H7 (cell line): ENCODE measurements at regions not wholly inside any gene's neighbourhood (a gene's known extent, or its start where the extent isn't known, plus 50 kb on each side); places are given as distances from the start of the nearest gene placed in this dataset.
A peak's percentile ranks its signal among the peaks of the same experiment; 100 is the strongest.

ENCODE experiments used
- DNase-seq: peaks from one replicate; pipeline ENCODE4 v3.0.0; 2012
- H3K27me3 ChIP-seq: 2 replicates; pipeline ENCODE4 v1.6.0; 2011; ENCODE audit warnings: mild to moderate bottlenecking, low read length; ENCODE audit not compliant: control insufficient read depth, insufficient read depth
- H3K36me3 ChIP-seq: replicated peaks from 2 replicates; pipeline ENCODE4 v1.5.1; 2011; ENCODE audit warnings: low read length; ENCODE audit not compliant: control insufficient read depth, insufficient read depth
- H3K4me3 ChIP-seq: 2 replicates; pipeline ENCODE4 v1.5.1; 2011; ENCODE audit warnings: low read depth, mild to moderate bottlenecking, control low read depth, low read length, moderate library complexity; ENCODE audit not compliant: insufficient read depth

DNA sequence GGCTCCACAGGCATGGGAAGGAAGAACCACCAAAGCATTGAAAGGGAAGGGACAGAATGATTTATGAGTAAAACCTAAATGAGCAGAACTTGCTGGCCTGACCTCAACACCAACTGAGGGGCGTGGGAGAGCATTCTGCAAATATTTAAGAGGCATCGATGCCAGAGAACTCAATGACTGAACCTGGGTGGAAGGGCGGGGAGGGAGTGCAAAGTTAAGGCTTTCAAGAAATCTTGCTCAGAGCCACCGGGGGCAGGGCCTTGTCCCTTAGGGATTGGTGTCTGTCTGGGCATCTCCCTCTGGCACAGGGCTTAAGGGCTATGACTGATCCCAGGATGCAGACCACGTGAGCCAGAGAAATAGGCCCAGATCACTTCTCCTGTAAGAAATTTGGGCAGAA, 137.1 kb downstream of the ADAMTS15 start:
- Histone ChIP-seq H3K4me3 (no peak overlapping the region), H3K36me3 (no peaks in the 10 kb centered on the region), H3K27me3 (no peaks in the 10 kb centered on the region)
- DNase-seq, result no peak

DNA sequence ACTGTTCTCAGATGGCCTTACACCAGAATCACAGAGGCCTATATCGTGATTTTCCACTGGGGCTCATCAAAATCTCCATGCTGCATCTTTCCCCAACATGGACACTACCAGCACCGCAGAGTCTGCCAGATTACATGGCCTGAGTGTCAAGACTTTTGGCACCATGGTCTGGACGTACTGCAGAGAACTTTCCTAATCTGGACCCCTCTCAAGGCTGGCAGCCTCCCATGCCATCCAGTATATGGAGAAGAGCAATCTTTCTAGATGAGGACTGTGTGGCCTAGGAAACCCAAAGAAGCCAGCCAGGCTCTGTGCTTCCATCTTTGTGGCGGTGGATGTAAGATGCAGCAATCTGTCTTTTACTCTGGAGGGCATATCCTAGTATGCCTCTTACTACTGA, 139.2 kb downstream of the ADAMTS15 start:
- DNase-seq, result no peak
- Histone ChIP-seq H3K4me3 (no peak overlapping the region), H3K36me3 (no peaks in the 10 kb centered on the region), H3K27me3 (no peaks in the 10 kb centered on the region)

DNA sequence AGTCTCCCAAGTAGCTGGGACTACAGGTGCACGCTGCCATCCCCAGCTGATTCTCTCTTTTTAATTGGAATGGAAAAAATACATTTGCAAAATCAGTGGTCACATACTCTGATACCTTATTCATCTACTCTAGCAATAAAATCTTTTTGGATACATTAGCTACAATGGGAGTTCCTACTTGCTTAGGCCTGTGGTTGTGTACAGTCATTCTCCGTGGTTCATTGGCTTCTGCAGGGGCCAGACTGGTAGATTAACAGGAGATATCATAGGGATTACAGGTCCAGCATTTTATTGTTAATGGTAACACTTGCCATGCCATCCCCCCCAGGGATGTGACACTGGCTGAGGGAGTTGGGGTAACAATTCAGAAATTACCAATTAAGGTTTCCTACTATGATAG, 140.0 kb downstream of the ADAMTS15 start:
- Histone ChIP-seq H3K36me3 (no peaks in the 10 kb centered on the region), H3K27me3 (no peaks in the 10 kb centered on the region), H3K4me3 (no peak overlapping the region)
- DNase-seq, result no peak

DNA sequence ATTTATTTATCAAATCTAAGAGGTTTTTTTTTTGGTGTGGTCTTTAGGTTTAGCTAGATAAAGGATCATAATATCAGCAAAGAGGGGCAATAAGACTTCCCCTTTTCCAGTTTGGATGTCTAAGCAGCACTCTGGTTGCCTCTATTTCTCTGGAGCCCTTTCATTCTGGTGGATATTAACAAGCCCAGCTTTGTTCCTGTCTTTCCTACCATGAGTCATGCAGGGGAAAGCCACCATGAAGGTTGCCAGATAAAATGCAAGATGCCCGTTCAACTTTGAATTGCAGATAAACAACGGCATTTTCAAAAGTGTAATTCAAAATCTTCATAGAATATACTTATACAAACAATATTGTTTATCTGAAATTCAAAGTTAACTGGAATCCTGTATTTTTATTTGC, 143.6 kb downstream of the ADAMTS15 start:
- H3K36me3 ChIP-seq, result no peaks in the 10 kb centered on the region
- H3K27me3 ChIP-seq, result no peaks in the 10 kb centered on the region
- no peak overlapping the region for H3K4me3 ChIP-seq
- DNase-seq, result no peak

DNA sequence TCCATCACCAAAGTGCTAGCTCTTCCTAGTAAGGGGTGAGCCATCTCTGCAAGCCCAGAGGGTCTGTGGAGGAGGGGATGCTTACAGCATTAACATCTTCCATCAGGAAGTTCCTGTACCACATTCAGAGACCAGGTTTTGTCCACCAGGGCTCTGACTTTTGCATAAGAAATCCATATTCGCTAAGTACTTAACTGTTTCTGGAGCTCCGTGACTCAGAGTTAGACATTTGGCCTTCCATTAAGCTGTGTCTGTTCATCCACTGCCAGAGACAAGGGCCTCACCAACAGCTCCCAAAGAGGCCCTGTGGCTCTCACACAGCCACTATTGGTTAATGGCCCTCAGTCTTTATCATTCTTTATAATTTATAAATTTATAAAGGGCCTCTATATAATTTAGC, 144.6 kb downstream of the ADAMTS15 start:
- H3K27me3 ChIP-seq, result no peaks in the 10 kb centered on the region
- no peak for DNase-seq
- H3K4me3 ChIP-seq, result no peak overlapping the region
- H3K36me3 ChIP-seq, result no peaks in the 10 kb centered on the region

DNA sequence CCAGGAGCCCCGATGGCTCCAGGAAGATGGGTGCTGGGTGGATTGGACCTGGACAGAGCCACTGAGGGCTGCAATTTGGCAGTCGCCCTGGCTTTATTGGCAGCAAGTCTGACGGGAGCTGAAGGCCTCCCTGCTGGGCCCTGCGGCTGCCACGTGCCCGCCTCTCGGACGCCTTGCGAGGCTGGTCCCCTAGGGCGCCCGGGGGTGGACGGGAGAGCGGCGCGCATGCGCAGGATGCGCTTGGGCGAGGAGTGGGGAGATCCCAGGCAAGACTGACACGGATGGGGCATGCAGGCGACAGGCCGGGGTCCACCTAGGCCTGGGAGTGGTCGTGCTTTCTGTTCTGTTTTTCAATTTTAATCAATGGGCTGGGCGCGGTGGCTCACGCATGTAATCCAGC, 150.0 kb downstream of the ADAMTS15 start:
- DNase-seq, result no peak
- Histone ChIP-seq H3K27me3 (no peaks in the 10 kb centered on the region), H3K36me3 (no peaks in the 10 kb centered on the region), H3K4me3 (no peak overlapping the region)

DNA sequence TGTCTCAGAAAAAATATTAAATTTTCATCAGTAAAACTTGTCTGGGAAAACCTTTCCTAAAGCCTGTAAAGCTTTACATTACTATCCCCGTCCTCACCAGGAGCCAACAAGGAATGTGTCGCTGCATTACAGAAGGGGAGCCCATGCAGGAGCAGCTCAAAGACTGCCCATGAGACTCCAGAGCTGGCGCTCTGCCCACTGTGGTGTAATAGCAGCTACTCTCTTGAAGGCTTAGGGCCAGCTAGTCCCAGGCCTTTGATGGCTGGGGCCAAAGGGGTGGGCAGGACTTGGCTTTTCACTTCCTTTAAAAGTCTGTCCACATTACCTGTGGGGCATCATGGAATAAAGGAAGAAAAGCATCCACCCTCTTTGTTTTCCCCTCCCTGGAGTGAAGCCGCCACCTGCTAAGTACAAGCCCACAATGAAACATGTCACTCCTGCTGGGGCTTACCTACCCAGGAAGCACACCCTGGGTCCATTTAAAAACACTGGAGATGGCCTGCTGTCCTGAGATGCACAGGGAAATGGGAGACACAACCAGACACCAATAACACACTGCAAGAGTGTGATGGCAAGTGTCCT, 150.7 kb downstream of the ADAMTS15 start:
- Histone ChIP-seq H3K27me3 (no peaks in the 10 kb centered on the region), H3K4me3 (no peak overlapping the region), H3K36me3 (no peaks in the 10 kb centered on the region)
- DNase-seq, result peak; percentile 62

DNA sequence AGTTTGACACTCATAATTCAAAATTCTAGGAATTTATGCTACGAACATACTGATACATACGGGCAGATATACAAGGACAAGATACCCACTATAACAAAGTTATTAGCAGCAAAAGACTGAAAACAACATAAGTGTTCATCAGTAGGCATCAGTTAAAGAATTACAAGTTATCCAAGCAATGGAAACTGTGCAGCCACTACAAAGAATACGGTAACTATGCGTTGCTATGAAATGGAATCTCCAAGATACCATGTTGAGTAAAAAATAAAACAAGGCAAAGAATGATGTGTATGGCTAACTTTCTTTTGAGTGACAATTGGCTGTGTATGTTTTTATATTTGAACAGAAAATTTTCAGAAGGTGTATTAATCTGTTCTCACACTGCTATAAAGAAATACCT, 151.7 kb downstream of the ADAMTS15 start:
- no peak for DNase-seq
- H3K27me3 ChIP-seq, result no peaks in the 10 kb centered on the region
- H3K36me3 ChIP-seq, result no peaks in the 10 kb centered on the region
- no peak overlapping the region for H3K4me3 ChIP-seq

DNA sequence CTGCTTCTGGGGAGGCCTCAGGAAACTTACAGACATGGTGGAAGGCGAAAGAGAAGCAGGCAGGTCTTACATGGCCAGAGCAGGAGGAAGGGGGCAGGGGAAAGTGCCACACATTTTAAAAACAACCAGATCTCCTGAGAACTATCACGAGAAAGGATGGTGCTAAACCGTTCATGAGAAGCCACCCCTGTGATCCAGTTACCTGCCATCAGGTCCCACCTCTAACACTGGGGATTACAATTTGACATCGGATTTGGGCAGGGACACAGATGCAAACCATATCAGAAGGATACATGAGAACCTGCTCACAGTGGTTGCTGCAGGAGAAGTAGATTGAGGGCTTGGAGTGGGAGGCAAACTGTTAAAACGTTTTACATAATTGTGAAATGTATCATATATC, 152.2 kb downstream of the ADAMTS15 start:
- H3K27me3 ChIP-seq, result no peaks in the 10 kb centered on the region
- no peaks in the 10 kb centered on the region for H3K36me3 ChIP-seq
- no peak overlapping the region for H3K4me3 ChIP-seq
- DNase-seq, result no peak

DNA sequence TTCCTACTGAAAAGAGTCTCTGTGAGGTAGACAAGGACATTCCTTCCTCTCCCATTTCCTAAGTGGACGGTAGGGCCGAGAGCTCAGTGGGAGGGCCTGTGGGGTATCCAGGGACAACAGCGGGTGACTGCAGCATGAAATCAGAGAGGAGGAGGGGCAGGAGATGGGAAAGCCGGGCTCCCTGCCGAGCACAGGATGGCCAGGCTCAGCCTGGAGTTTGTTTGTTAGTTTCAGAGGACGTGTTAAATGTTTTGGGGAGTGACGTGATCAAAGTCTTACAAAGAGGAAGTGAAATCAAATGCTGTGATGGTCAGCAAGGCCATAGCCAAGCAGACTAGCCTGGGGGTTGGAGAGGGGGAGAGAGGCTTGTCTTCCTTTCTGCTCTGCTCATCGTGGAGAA, 152.7 kb downstream of the ADAMTS15 start:
- Histone ChIP-seq H3K36me3 (no peaks in the 10 kb centered on the region), H3K4me3 (no peak overlapping the region), H3K27me3 (no peaks in the 10 kb centered on the region)
- DNase-seq, result peak; percentile 70

DNA sequence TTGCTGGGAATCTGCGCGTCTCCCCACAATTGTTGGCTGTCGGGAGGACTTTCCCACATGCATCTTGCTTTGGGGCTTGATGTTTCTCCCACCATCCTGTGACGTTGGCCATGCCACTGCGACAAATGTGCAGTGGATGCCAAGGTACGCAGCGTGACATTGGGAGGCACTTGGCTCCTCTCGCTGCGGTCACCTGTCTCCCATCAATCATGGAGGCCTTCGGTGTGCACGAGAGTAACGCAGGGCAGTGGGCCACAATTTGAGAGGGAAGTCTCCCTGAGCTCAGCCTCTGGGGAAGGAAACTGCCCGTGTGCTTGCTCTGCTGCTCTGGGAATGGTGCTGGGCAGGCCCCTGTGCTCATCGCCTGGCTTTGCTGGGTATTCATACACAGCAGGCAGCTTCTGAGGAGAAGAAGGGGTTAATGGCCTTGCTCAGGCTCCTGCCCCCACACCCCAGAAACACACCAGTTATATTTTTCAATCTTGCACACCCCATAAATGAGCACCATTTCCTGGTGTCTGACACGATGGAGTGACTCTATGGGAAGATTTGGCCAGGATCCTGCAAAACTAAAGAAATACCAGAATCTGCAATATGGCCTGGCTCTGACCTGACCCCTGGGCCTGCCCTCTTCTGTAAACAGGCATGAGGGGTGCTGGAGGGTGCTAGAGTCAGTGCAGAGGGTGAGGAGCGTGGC, 153.5 kb downstream of the ADAMTS15 start:
- DNase-seq, result no peak
- H3K4me3 ChIP-seq, result no peak overlapping the region

DNA sequence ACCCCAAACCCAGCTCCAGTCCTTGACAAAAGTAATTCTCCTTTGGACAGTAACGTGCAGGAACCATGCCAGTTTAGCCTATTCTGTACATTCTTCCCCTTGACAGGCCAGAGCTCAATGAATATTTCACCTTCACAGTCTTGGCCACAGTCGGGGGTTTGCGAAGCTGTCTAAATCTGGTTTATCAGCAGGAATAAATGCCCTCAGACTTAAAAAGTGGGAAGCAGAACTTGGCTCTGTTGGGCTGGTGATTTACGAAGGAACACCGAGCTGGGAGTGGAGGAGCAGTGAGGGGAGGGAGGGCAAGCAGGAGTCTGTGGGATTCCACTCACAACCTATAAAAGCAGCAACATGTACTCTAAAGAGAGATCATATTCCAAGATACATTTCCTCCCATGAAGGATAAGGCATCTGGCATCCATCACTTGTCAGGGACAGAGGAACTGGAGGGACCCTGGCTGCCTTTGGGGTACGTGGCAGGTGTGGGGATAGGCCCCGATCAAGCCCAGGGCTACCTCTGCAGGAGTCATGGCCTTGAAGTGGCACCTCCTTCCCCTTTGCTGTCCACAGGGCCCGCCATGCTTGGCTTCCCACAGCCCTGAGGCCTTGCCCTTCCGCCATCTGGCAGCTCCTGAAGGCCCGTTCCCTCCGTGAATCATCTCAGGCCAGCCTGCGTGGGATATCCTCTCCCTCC, 154.3 kb downstream of the ADAMTS15 start:
- no peak for DNase-seq
- H3K4me3 ChIP-seq, result no peak overlapping the region
- no peaks in the 10 kb centered on the region for H3K27me3 ChIP-seq
- H3K36me3 ChIP-seq, result no peaks in the 10 kb centered on the region

More for the DNA sequence above, 153.5 kb downstream of the ADAMTS15 start:
- Histone ChIP-seq H3K36me3 (no peaks in the 10 kb centered on the region), H3K27me3 (no peaks in the 10 kb centered on the region)

DNA sequence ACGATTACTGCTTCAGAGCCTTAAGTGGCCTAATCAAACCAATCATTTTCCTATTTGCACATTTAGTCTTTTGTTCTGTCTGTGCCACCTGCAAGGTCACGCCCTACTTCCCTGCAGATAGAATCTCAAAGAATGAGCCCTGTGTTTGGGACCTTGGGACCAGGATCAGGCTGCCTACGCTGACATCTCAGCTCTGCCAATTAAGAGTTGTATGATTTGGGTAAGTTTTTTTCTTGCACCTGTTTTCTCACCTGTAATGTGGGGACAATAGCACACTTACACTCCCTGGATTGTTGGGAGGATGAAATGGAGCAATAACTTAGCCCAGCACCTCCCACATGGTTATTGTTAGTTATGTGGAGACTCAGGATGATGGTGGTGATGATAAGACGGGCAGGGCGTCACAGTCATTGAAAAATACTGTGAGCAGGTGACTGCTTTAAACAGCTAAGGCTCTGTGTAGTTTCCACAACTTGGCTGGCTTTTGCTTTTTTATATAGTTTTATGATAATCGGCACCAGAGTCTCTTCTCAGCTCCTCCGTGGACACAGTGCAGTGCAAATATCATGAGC, 155.0 kb downstream of the ADAMTS15 start:
- Histone ChIP-seq H3K4me3 (no peak overlapping the region), H3K36me3 (no peaks in the 10 kb centered on the region), H3K27me3 (no peaks in the 10 kb centered on the region)
- DNase-seq, result no peak

DNA sequence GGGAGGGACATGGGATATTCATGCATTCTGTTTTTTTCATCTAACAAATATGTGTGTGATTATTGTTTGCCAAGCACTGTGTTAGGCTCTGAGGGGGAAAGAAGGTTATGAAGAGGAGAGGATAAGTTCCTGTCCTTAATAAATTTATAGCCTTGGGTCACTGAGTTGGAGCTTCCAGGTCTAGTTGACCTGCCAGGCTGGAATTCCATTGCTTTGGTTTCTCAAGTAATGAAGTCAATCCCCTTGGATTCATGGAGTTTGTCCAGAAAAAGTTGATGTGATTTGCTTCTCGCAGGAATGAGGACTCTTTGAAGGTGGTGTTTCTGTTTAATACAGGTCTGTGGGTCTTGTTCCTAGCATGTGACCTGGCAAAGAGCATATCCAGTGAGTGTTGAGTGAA, 156.2 kb downstream of the ADAMTS15 start:
- DNase-seq, result no peak
- no peak overlapping the region for H3K4me3 ChIP-seq
- H3K27me3 ChIP-seq, result no peaks in the 10 kb centered on the region
- no peaks in the 10 kb centered on the region for H3K36me3 ChIP-seq

DNA sequence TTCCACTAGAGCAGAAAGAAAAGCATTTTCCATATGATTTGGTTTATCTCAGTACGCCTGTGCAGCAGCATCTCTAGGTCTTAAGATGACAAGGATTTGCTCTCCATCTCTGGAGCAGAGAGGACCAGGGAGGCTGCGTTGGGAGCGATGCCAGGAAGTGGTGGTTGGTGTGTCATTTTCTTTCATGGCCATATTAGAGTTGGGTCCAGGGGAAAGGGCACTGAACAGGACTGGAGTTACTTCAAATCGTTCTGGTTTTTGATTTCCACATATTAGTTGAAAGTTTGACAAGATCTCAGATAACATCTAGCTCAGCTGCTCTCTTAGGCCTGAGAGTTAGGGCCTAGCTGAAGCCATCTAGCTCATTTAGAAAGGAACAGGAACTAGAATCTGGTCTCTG, 157.7 kb downstream of the ADAMTS15 start:
- H3K36me3 ChIP-seq, result no peaks in the 10 kb centered on the region
- no peak for DNase-seq
- H3K4me3 ChIP-seq, result no peak overlapping the region
- H3K27me3 ChIP-seq, result no peaks in the 10 kb centered on the region
